Left kidney (tissue), 1 donor: ENCODE measurements at regions not wholly inside any gene's neighbourhood (a gene's known extent, or its start where the extent isn't known, plus 50 kb on each side); places are given as distances from the start of the nearest gene placed in this dataset.
"Not testable (repeated sequence)": the region's sequence is repeated elsewhere in the genome, so short reads cannot be mapped to it uniquely, and the experiment has no call there.

ENCODE experiments used
- DNase-seq: peaks from one replicate; pipeline ENCODE4 v3.0.0-alpha.2; 2013

DNA sequence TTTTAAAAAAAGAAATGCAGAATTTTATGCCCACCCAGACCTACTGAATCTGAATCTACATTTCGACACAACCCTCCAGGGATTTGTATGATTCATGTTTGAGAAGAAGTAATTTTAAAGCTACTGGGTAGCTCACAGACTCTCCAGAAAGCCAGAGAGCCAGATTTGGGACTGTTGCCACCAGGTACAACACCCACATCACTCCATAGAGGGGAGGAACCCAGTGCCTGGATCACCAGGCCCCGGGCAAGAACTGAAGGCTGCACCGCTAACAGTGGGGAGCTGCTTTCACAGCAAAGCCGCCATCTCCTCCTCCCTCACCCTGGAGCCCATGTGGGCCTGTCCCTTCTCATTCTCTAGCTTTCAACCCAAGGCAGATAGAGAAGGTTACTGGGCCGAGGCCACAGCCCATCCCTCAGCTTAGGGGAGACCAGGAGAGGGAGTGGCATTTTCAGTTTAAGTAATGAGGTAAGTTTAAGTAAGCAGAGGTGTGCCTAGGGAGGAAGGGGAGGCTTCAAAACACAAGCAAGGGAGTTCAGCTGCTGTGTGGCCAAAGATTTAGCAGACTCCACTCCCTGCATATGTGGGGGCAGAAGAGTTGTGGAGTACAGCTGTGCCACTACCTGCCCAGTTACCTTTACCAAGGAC is 109.8 kb downstream of the IL12A start:
- no peak for DNase-seq

DNA sequence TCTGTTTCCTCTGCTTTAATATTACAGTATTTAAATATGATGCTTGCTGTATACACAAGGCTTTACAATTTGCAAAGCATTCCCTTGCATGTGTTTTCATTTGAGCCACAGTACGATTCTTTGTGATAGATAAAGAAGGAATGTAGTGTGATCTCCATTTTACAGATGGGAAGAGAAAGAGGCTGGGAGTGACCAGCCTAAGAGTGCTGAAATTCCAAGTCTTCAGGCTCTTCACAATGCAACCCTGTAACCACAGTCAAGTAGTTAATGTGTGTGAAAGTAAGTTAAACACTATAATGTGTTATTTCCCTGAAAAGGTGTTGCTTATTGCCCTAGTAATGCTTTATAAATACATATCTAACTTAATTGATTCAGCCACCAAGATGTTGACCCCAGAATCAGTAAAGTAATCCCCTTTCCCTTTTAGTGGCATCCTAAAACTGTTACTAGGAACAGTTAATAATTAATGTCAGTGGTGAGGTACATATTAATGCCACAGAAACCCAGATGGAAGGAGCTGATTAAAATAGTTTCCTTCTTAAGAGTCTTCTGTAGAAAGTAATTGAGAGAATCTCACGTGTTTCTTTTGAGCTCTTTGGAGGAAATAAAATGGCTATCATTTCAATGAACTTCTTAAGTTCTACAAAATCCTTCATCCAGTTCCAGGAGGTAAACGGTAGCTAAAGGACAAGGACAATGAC is 110.4 kb downstream of the IL12A start:
- no peak for DNase-seq

DNA sequence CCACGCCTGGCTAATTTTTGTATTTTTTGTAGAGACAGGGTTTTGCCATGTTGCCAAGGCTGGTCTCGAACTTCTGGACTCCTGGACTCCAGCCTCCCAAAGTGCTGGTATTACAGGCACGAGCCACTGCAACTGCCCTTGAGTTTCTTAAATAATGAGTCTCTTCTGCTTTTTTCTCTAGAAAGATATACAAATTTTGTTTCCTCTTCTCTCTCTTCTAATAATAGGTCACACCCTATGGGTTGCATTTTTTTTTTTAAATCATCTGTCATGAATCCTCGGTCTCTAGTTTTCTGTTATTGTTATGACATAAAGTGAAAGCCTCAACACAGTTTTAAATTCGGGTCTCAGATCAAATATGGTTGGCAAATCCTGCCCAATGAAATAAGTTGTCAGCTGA is 111.2 kb downstream of the IL12A start:
- no peak for DNase-seq

DNA sequence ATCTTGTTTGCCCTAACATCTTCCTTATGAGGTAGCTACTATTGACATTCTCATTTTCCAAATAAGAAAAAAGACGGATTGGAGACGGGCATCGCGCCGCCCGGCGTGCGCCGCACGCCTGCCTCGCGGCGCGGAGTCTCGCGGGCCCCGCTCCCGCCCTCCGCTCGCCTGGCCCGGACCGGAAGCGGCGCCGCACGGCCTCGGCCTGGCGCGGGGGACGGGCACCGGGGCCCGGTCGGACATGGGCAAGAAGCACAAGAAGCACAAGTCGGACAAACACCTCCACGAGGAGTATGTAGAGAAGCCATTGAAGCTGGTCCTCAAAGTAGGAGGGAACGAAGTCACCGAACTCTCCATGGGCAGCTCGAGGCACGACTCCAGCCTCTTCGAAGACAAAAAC is 112.0 kb downstream of the IL12A start:
- no peak for DNase-seq

DNA sequence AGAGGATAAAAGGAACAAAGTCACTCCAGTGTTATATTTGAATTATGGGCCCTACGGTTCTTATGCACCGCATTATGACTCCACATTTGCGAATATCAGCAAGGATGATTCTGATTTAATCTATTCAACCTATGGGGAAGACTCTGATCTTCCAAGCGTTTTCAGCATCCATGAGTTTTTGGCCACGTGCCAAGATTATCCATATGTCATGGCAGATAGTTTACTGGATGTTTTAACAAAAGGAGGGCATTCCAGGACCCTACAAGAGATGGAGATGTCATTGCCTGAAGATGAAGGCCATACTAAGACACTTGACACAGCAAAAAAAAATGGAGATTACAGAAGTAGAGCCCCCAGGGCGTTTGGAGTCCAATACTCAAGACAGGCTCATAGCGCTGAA is 113.4 kb downstream of the IL12A start:
- not testable (repeated sequence) for DNase-seq

DNA sequence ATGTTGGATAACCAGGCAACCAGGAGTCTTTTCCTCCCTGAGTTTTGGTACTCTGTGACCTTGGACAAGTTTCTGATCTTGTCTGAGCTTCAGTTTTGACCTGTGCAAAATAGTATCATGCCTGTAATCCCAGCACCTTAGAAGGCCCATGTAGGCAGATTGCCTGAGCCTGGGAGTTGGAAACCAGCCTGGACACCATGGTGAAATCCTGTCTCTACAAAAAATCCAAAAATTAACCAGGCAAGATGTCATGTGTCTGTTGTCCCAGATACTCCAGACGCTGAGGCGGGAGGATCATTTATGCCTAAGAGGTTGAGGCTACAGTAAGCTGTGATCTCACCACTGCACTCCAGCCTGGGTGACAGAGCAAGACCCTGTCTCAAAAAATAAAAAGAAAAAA is 114.8 kb downstream of the IL12A start:
- DNase-seq = no peak

DNA sequence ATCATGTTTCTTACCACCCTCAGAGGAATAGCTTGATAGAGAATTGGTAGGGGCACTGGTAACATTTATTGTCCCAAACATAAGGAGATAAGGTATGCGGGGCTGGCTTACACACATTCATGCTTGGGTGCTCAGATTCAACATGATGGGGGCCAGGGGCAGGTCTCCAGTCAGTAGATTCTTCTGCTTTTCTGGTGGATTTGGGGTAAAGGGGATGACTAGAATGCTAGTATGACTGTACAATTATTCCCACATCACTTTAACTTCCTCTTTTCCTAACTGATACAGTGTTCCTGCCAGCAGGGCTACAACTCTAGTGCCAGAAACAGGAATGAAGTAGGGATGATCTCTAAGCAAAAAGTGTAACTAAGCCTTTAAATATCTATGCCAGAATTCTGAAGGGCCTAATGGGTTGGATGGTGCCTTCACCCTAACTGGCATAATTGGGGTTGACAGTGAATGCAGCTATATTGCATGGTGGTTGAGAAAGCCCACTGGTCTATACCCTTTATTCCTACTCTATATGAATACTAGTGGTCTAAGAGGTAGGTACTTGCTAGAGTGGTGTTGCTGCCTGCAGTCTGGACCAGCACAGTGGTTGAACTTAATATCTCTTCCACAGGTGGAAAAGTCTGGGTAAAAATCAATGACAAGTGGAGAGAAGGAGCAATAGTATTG is 117.4 kb downstream of the IL12A start:
- DNase-seq = no peak

DNA sequence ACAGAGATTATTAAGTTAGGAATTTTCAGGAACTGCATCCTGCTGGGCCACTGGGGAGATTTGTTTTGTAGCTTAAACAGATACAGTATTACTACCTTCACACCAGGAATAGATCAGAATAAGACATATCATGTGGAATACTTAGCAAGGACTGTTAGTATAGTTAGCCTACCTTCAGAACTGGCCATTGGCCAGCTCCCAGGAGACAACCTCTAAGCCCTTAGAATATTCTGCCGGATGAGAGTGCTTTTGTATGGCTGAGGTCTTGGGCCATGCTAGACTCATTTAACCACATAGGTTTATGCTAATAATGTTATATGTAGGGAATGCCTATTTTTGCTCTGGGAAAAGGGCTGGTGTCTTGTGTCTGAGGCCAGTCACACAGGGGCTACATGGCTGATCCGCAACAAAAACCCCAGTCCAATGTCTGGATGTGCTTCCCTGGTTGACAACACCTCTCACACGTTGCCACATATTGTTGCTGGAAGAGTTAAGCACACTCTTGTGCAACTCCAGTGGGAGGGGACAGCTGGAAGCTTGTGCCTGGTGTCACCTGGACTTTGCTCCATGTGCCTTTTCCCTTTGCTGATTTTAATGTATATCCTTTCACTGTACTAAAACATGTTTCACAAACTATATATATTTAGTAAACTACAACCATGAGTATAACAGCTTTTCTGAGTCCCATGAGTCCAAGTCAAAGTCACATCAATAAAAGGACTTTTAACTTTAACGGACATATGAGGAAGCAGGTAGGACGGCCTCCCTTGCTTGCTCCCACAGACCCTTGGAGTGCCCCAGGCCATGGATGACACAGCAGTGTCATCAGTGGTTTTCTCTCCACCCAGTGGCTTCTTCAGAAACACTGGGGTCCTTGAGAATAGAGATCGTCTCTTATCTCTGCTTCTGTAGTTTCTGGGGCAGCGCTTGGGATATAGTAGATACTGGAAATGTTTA is 118.0 kb upstream of the C3orf80 start:
- DNase-seq = no peak

DNA sequence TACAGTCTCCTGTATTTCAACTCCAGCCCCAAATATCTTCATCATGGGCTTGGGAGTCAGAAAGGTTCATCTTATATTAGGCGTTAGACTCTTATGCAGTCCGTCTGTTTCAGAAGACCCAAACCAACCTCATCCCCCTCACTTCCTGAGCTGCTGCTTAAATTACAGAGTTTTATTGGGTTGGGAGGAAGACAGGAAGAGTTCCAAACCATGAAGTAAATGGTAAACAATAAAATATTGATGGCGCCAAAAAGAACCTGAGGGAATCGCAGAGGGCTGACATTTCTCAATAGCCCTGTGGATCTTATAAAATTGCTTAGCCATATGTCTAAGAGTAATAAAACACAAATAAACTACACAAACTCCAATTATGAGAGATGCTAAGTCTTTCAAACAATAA is 116.9 kb upstream of the C3orf80 start:
- no peak for DNase-seq

DNA sequence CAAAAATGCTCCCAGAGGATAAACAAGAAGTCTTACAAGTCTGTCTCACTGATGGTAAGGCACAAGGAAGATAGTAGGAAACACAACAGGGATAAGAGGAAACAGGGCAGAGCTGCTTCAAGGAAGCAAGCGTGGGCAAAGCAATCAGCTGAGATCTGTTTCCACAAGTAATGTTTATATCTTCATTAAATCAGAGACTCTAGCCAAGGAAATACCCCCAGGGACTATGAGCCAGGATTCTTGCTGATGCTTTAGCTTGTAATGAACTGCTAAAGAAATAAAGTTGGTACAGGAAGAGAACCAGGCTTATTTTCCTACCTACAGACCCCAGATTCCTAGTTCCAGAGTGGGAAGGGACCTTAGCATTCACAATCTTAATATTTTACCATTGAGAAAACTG is 112.7 kb upstream of the C3orf80 start:
- no peak for DNase-seq

DNA sequence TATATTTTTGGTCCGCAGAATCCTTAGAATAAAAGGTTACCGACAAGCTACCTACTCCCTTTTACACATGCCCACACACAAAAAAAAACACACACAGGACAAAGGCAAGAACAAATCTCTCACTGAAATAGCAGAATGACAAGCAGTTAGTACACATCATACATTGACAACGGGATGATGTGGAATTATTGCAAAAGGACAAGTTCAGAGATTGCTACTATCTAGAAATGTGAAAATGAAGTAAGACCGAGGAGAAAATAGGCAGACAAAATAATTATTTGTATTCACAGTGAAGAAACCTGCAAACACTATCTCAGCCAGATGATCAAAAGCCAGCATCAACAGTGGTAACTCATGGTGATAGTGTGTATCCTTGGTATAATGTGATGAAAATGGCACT is 112.2 kb upstream of the C3orf80 start:
- no peak for DNase-seq

DNA sequence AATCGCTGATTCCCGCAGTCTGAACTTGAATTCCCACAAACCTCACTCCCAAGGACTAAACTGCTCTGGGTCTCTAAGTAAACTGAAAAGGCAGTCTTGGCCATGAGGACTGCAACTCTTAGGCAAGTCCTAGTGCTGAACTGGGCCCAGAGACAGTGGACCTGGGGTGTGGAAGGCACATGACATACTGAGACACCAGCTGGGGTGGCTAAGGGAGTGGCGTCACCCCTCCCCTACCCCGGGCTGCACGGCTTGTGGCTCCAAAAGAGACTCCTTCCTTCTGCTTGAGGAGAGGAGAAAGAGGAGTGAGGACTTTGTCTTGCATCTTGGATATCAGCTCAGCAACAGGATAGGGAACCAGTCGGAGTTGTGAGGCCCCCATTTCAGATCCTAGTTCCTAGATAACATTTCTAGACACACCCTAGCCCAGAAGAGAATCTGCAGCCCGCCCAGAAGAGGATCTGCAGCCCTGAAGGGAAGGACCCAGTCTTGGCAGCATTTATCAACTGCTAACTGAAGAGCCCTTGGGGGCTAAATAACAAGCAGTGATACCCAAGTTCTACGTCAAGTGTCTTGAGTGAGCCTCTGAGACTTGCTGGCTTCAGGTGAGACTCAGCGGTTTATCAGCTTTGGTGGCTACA is 110.7 kb upstream of the C3orf80 start:
- DNase-seq = no peak

DNA sequence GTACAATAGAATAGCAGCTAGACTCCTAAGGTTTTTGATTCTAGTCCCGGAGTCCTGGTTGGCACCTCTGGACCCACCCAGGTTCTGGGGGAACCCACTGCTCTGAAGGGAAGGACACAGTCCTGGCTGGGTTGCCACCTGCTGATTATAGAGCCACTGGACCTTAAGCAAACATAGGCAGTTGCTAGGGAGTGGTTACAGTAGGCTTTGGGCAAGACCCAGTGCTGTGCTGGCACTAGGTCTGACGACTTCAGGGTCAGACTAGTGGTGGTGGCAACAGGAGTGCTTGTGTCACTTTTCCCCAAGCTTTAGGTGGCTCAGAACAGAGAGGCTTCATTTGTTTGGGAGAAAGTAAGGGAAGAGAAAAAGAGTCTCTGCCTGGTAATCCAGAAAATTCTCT is 109.8 kb upstream of the C3orf80 start:
- no peak for DNase-seq

DNA sequence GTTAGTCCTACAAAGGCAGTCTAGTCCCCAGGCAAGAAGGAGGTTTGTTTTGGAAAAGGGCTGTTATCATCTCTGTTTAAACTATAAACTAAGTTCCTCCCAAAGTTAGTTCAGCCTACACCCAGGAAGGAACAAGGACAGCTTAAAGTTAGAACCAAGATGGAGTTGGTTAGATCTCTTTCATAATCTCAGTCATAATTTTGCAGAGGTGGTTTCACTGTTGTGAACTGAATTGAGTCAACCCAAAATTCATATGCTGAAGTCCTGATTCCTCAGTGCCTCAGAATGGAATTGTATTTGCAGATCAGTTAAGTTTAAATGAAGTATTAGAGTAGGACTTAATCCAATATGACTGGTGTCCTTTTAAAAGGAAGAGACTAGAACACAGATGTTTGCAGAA is 101.0 kb upstream of the C3orf80 start:
- DNase-seq = no peak

DNA sequence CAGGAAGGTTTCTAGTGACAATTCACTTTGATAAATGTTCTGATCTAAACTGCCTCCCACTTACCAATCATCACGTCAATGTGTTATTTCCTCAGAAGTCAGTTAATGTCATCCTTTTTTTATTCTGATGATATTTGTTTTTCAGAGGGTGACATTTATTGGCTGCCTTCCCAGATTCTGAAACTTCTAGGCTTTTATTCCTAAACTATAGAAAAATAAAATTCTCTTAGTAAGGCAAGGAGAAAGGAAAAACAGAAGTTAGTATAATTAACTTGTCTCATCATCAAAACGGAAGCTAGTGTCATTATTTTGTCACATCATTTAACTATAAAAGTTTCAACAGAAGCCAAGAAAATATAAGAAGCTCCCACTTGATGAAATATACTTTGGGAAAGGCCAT is 100.0 kb upstream of the C3orf80 start:
- no peak for DNase-seq

DNA sequence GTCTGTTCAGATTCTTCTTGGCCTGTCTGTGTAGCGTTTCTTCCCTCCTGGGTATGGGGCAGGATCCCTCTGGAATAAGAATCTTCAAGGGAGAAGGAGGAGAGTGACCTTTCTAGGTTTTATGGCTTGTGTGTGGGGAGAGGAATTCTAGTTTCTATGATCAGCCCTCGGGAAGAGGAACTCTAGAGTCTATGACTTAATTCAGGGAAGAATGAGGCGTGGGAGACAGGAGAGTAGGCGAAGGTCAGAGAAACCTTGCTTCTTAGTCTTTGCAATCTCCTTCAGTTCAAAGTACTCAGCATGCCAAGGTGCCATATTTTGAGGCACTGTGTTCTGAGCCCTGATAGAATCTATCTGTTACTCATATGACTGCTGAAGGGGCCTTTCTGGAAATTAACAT is 99.2 kb upstream of the C3orf80 start:
- DNase-seq = no peak

DNA sequence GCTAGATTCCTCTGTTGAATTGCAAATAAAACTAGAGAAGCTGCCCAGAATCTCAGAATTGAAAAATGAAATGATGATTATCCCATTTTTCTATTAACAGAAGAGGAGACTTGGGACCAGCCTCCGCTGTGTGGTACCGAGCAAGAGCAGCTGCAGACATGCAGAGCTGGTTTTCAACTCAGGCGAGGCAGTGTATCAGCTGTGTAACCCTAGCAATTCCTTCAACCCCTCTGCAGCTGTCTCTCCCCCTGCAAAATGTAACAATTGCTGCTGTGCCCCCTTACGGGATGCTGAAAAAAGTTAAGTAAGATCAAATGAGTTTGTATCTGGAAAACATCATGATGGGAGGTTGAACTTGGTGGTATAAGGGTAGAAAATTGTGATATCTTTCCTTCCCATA is 98.5 kb upstream of the C3orf80 start:
- DNase-seq = no peak

DNA sequence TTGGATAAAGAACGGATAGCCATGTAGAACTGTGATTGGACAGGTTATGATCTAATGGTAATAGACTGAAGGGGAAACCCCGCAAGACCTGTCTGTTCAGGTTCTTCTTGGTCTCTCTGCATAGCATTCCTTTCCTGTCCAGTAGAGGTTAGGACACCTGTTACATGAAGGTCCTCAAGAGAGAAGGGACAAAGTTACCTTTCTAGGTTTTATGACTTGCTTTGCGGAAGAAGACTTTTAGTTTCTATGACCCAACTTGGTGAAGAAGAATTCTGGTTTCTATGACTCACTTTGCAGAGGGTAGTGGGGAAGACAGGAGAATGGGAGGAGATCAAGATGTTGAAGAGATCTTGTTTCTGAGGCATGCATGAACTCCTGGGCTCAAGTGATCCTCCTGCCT is 97.9 kb upstream of the C3orf80 start:
- no peak for DNase-seq

DNA sequence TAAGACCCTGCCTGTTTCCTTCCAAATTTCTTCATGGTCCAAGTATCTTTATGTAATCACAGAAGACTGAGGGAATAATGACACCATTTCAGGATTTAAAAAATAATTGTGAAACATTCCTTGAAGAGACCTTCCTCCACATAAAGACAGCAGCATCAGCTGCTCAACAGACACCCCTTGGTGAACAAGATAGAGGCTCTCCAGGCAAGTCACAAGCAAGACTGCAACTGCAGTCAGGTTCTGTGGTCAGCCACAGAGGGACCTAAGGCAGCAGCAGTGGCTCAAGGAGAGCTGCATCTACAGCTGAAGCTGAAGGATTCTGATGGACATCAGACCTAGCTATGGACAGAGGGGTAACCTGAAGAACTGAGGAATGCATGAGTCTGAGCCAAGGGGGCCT is 97.2 kb upstream of the C3orf80 start:
- no peak for DNase-seq

DNA sequence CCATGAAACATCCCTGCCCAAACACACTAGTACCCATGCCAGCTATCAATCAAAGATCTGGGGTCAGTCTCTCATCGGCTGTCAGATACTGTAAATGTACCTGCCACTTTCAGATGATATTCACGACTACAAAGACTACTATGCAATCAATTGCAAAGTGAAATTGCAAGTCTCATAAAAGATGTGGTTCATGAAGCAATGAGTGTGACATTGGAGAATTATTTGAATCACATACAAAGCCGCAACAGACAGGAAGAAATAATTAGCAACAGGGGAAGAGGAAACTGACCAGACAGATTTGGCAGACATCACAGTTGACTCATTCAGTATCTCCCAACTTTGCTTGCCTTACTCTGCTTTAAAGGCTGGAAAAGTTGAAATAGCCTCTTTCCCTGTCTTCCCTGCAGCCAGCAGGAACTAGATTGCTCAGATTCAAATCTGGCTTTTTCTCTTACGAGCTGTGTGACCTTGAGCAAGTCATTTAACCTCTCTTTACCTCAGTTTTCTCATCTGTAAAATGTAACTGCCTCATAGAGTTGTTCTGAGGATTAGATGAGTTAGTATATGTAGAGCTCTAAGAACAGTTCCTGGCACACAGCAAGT is 95.7 kb upstream of the C3orf80 start:
- no peak for DNase-seq

DNA sequence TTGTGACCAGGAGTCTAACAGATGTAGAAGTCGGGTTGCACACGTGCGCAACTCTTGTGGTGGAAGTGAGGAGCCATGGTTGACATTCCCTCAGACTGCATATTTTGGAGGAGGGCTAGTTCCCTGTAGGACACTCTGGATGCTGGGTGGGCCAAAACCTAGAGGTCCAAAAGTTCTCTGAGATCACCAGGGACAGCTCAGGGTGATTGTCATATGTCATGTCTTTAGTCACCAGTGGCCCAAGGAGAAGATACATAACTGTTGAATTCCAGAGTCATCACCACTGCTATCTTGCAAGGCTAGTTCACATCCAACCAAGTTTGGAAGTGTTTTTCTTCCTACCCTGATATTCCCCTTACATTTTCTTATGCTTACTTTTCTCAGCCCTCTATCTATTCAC is 95.2 kb upstream of the C3orf80 start:
- DNase-seq = no peak

DNA sequence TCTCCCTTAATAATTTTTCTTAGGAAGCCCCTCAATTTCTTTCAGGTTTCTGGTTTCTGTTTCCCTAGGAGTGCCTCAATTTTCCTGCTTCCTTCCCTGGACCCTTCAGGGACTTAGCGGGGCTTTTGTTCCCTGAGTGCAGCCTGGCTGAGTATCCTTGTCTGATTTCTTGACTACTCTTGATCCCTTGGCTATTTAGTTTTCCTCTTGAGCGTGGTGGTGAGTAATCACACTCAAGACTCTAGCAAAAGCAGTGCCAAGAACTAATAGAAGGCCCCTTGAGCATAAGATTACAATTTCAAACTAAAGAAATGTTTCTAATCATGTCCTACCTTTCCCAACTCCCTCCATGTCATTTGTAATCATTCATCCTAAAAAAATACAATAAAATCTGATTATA is 94.3 kb upstream of the C3orf80 start:
- DNase-seq = no peak
